ENCODE measurements at regions not wholly inside any gene's neighbourhood (a gene's known extent, or its start where the extent isn't known, plus 50 kb on each side); places are given as distances from the start of the nearest gene placed in this dataset.
"Not testable (repeated sequence)": the region's sequence is repeated elsewhere in the genome, so short reads cannot be mapped to it uniquely, and the experiment has no call there.

GRCh38 chr5:177924577-177924976 lies 71.5 kb downstream of the PROP1 start:
- H3K4me3 ChIP-seq (ENCODE audit: control insufficient read depth in 1 of 7, extremely low read depth in 1 of 7, insufficient read depth in 4 of 7, low read depth in 2 of 7, low read length in 6 of 7); H3K27me3 ChIP-seq (replicated peaks in 2 of 5; ENCODE audit: control insufficient read depth in 4 of 5, insufficient read depth in 5 of 5, low read length in 4 of 5); DNase-seq; H3K4me1 ChIP-seq (ENCODE audit: control extremely low read depth in 1 of 4, control insufficient read depth in 4 of 4, insufficient read depth in 4 of 4, low read length in 3 of 4); H3K36me3 ChIP-seq (ENCODE audit: control insufficient read depth in 4 of 4, insufficient read depth in 4 of 4, low read length in 3 of 4); H3K27ac ChIP-seq (ENCODE audit: insufficient read depth in 1 of 2, low read depth in 1 of 2, low read length in 2 of 2, poor library complexity in 1 of 2, severe bottlenecking in 2 of 2); CTCF ChIA-PET; POLR2A ChIA-PET; H3K9me3 ChIP-seq (ENCODE audit: control extremely low read depth in 1 of 5, control insufficient read depth in 4 of 5, insufficient read depth in 2 of 5, low read depth in 1 of 5, low read length in 4 of 5): not testable (repeated sequence)
- WGBS (ENCODE audit: insufficient coverage), result no CpG with 5 or more reads among the region's 11 CpGs

DNA sequence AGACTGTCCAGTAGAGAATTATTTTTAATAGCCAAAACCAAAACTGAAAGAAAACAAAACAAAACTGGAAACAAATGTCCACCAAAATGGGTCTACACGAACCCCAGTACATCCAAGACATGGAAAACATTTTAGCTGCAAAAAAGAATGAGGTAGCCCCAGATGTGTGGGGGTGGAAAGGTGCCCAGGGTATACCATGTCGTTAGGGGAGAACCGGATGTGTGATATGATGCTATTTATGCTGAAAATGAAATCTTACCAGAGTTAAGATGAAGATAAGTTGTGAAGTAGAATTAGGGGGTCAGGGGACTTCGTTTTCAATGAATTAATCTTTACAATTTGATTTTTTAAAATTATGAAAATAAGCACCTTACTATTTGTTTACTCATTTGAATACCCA lies 72.2 kb downstream of the PROP1 start:
- H3K27ac ChIP-seq (ENCODE audit: insufficient read depth in 1 of 2, low read depth in 1 of 2, low read length in 2 of 2, poor library complexity in 1 of 2, severe bottlenecking in 2 of 2); H3K4me1 ChIP-seq (ENCODE audit: control extremely low read depth in 1 of 4, control insufficient read depth in 4 of 4, insufficient read depth in 4 of 4, low read length in 3 of 4); CTCF ChIA-PET; H3K4me3 ChIP-seq (ENCODE audit: control insufficient read depth in 1 of 7, extremely low read depth in 1 of 7, insufficient read depth in 4 of 7, low read depth in 2 of 7, low read length in 6 of 7); H3K9me3 ChIP-seq (ENCODE audit: control extremely low read depth in 1 of 5, control insufficient read depth in 4 of 5, insufficient read depth in 2 of 5, low read depth in 1 of 5, low read length in 4 of 5); DNase-seq; H3K27me3 ChIP-seq (replicated peaks in 2 of 5; ENCODE audit: control insufficient read depth in 4 of 5, insufficient read depth in 5 of 5, low read length in 4 of 5); H3K36me3 ChIP-seq (ENCODE audit: control insufficient read depth in 4 of 4, insufficient read depth in 4 of 4, low read length in 3 of 4); POLR2A ChIA-PET: not testable (repeated sequence)
- WGBS (ENCODE audit: insufficient coverage), result no CpG with 5 or more reads among the region's 4 CpGs

DNA sequence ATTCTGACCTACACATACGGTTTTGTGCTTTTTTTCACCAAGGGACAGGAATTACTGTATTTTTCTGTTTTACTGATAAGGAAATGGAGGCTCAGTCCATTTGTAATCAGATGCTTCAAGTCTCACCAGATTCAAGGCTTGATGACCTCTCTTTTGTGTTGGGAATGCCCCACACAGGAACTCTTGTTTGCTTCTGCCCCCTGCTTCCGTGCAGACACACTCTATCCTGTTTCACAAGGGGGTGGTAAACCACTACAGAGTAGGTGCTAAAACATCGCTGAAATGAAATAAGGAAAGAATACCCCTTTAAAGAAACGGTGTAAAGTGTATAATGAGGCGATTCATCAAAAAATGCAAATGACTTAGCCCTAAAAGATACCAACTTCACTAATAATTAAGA lies 72.9 kb downstream of the PROP1 start:
- CTCF ChIA-PET, result not testable (repeated sequence)

GRCh38 chr5:177909261-177909660 lies 86.8 kb downstream of the PROP1 start:
- CTCF ChIA-PET, result not testable (repeated sequence)
- no CpG with 5 or more reads among the region's 2 CpGs for WGBS (ENCODE audit: insufficient coverage)

More for the DNA sequence above, 72.9 kb downstream of the PROP1 start:
- WGBS (ENCODE audit: insufficient coverage), result no CpG with 5 or more reads among the region's 5 CpGs
- DNase-seq; H3K9me3 ChIP-seq (ENCODE audit: control extremely low read depth in 1 of 5, control insufficient read depth in 4 of 5, insufficient read depth in 2 of 5, low read depth in 1 of 5, low read length in 4 of 5); H3K4me3 ChIP-seq (ENCODE audit: control insufficient read depth in 1 of 7, extremely low read depth in 1 of 7, insufficient read depth in 4 of 7, low read depth in 2 of 7, low read length in 6 of 7); H3K36me3 ChIP-seq (ENCODE audit: control insufficient read depth in 4 of 4, insufficient read depth in 4 of 4, low read length in 3 of 4); H3K4me1 ChIP-seq (ENCODE audit: control extremely low read depth in 1 of 4, control insufficient read depth in 4 of 4, insufficient read depth in 4 of 4, low read length in 3 of 4); POLR2A ChIA-PET; H3K27me3 ChIP-seq (replicated peaks in 2 of 5; ENCODE audit: control insufficient read depth in 4 of 5, insufficient read depth in 5 of 5, low read length in 4 of 5); H3K27ac ChIP-seq (ENCODE audit: insufficient read depth in 1 of 2, low read depth in 1 of 2, low read length in 2 of 2, poor library complexity in 1 of 2, severe bottlenecking in 2 of 2): not testable (repeated sequence)

GRCh38 chr5:177902806-177903205 lies 93.2 kb downstream of the PROP1 start:
- H3K27me3 ChIP-seq (replicated peaks in 2 of 5; ENCODE audit: control insufficient read depth in 4 of 5, insufficient read depth in 5 of 5, low read length in 4 of 5); H3K27ac ChIP-seq (ENCODE audit: insufficient read depth in 1 of 2, low read depth in 1 of 2, low read length in 2 of 2, poor library complexity in 1 of 2, severe bottlenecking in 2 of 2); H3K4me3 ChIP-seq (ENCODE audit: control insufficient read depth in 1 of 7, extremely low read depth in 1 of 7, insufficient read depth in 4 of 7, low read depth in 2 of 7, low read length in 6 of 7); POLR2A ChIA-PET; CTCF ChIA-PET; H3K4me1 ChIP-seq (ENCODE audit: control extremely low read depth in 1 of 4, control insufficient read depth in 4 of 4, insufficient read depth in 4 of 4, low read length in 3 of 4); H3K9me3 ChIP-seq (ENCODE audit: control extremely low read depth in 1 of 5, control insufficient read depth in 4 of 5, insufficient read depth in 2 of 5, low read depth in 1 of 5, low read length in 4 of 5); H3K36me3 ChIP-seq (ENCODE audit: control insufficient read depth in 4 of 4, insufficient read depth in 4 of 4, low read length in 3 of 4); DNase-seq: not testable (repeated sequence)
- WGBS (ENCODE audit: insufficient coverage), result no CpG with 5 or more reads among the region's 3 CpGs

More at GRCh38 chr5:177909261-177909660, 86.8 kb downstream of the PROP1 start:
- POLR2A ChIA-PET; DNase-seq; H3K9me3 ChIP-seq (ENCODE audit: control extremely low read depth in 1 of 5, control insufficient read depth in 4 of 5, insufficient read depth in 2 of 5, low read depth in 1 of 5, low read length in 4 of 5); H3K36me3 ChIP-seq (ENCODE audit: control insufficient read depth in 4 of 4, insufficient read depth in 4 of 4, low read length in 3 of 4); H3K27me3 ChIP-seq (replicated peaks in 2 of 5; ENCODE audit: control insufficient read depth in 4 of 5, insufficient read depth in 5 of 5, low read length in 4 of 5); H3K27ac ChIP-seq (ENCODE audit: insufficient read depth in 1 of 2, low read depth in 1 of 2, low read length in 2 of 2, poor library complexity in 1 of 2, severe bottlenecking in 2 of 2); H3K4me3 ChIP-seq (ENCODE audit: control insufficient read depth in 1 of 7, extremely low read depth in 1 of 7, insufficient read depth in 4 of 7, low read depth in 2 of 7, low read length in 6 of 7); H3K4me1 ChIP-seq (ENCODE audit: control extremely low read depth in 1 of 4, control insufficient read depth in 4 of 4, insufficient read depth in 4 of 4, low read length in 3 of 4): not testable (repeated sequence)

DNA sequence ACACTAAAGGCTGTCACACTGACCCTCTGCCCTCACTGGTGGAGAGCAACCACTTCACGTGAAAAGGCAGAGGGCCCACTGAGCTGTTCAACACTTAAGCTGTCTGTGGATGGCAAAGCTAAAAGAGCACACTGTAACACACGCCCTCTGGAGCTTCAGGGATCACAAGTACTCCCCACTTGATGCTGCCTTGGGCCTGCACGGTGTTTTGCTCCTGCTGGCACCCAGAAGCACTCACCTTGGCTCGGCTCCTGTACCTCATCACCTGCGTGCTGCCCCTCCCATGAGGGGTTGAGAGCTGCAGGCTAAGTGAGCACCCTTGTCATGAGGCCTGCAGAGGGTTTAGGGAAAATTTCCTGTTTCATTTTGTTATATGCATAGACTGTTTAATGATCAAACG lies 96.0 kb downstream of the PROP1 start:
- H3K27ac ChIP-seq (ENCODE audit: insufficient read depth in 1 of 2, low read depth in 1 of 2, low read length in 2 of 2, poor library complexity in 1 of 2, severe bottlenecking in 2 of 2); H3K27me3 ChIP-seq (replicated peaks in 2 of 5; ENCODE audit: control insufficient read depth in 4 of 5, insufficient read depth in 5 of 5, low read length in 4 of 5); DNase-seq; H3K4me1 ChIP-seq (ENCODE audit: control extremely low read depth in 1 of 4, control insufficient read depth in 4 of 4, insufficient read depth in 4 of 4, low read length in 3 of 4); H3K36me3 ChIP-seq (ENCODE audit: control insufficient read depth in 4 of 4, insufficient read depth in 4 of 4, low read length in 3 of 4); CTCF ChIA-PET; POLR2A ChIA-PET; H3K9me3 ChIP-seq (ENCODE audit: control extremely low read depth in 1 of 5, control insufficient read depth in 4 of 5, insufficient read depth in 2 of 5, low read depth in 1 of 5, low read length in 4 of 5); H3K4me3 ChIP-seq (ENCODE audit: control insufficient read depth in 1 of 7, extremely low read depth in 1 of 7, insufficient read depth in 4 of 7, low read depth in 2 of 7, low read length in 6 of 7): not testable (repeated sequence)
- no CpG with 5 or more reads among the region's 6 CpGs for WGBS (ENCODE audit: insufficient coverage)

GRCh38 chr5:177894681-177895453 lies 101.2 kb downstream of the PROP1 start:
- DNase-seq; H3K4me1 ChIP-seq (ENCODE audit: control extremely low read depth in 1 of 4, control insufficient read depth in 4 of 4, insufficient read depth in 4 of 4, low read length in 3 of 4); H3K9me3 ChIP-seq (ENCODE audit: control extremely low read depth in 1 of 5, control insufficient read depth in 4 of 5, insufficient read depth in 2 of 5, low read depth in 1 of 5, low read length in 4 of 5); POLR2A ChIA-PET; H3K4me3 ChIP-seq (ENCODE audit: control insufficient read depth in 1 of 7, extremely low read depth in 1 of 7, insufficient read depth in 4 of 7, low read depth in 2 of 7, low read length in 6 of 7); CTCF ChIA-PET; H3K27ac ChIP-seq (ENCODE audit: insufficient read depth in 1 of 2, low read depth in 1 of 2, low read length in 2 of 2, poor library complexity in 1 of 2, severe bottlenecking in 2 of 2); H3K36me3 ChIP-seq (ENCODE audit: control insufficient read depth in 4 of 4, insufficient read depth in 4 of 4, low read length in 3 of 4); H3K27me3 ChIP-seq (replicated peaks in 2 of 5; ENCODE audit: control insufficient read depth in 4 of 5, insufficient read depth in 5 of 5, low read length in 4 of 5): not testable (repeated sequence)
- no CpG with 5 or more reads among the region's 9 CpGs for WGBS (ENCODE audit: insufficient coverage)

All from common myeloid progenitor, CD34-positive (primary cell).